DND-41 (cell line): ENCODE measurements at regions not wholly inside any gene's neighbourhood (a gene's known extent, or its start where the extent isn't known, plus 50 kb on each side); places are given as distances from the start of the nearest gene placed in this dataset.

Experiments used
- ATAC-seq: fragments of 200-7000 bp; cut with Tn5 transposase; 3 replicates; pipeline ENCODE4 v1.9.1; 2021; ENCODE audit warnings: low read depth; ENCODE audit not compliant: insufficient read depth
- DNase-seq: peaks from one replicate; pipeline ENCODE4 v3.0.0-alpha.2; 2020
- H2AFZ ChIP-seq: 2 replicates; pipeline ENCODE4 v1.6.0; 2012; ENCODE audit warnings: low read depth, low read length
- H3K27ac ChIP-seq: 2 replicates; pipeline ENCODE4 v1.5.1; 2012; ENCODE audit warnings: low read length, inconsistent platforms
- H3K27me3 ChIP-seq: fragments of 200-600 bp; sonication (generic); 2 replicates; pipeline ENCODE4 v1.6.0; 2012; ENCODE audit warnings: low read length, mild to moderate bottlenecking, inconsistent platforms; ENCODE audit not compliant: insufficient read depth, poor library complexity
- H3K36me3 ChIP-seq: 2 replicates; pipeline ENCODE4 v1.5.1; 2012; ENCODE audit warnings: low read length, inconsistent platforms; ENCODE audit not compliant: insufficient read depth
- H3K4me1 ChIP-seq: 2 replicates; pipeline ENCODE4 v1.5.1; 2012; ENCODE audit warnings: mild to moderate bottlenecking, low read length; ENCODE audit not compliant: insufficient read depth
- H3K4me2 ChIP-seq: 2 replicates; pipeline ENCODE4 v1.6.0; 2012; ENCODE audit warnings: mild to moderate bottlenecking, moderate library complexity, low read length, inconsistent platforms; ENCODE audit not compliant: insufficient read depth
- H3K4me3 ChIP-seq, 2 experiments: fragments of 200-600 bp in 1 of 2; shearing (Covaris generic) in 1 of 2; 2 replicates each; pipeline ENCODE4 v1.5.1; 2012 to 2016; ENCODE audit warnings: inconsistent platforms in 2 of 2, low read length in 2 of 2, mild to moderate bottlenecking in 2 of 2, low read depth in 1 of 2, moderate library complexity in 1 of 2
- H3K79me2 ChIP-seq: 2 replicates; pipeline ENCODE4 v1.6.0; 2012; ENCODE audit warnings: low read length, inconsistent platforms; ENCODE audit not compliant: insufficient read depth
- H3K9ac ChIP-seq: 2 replicates; pipeline ENCODE4 v1.6.0; 2012; ENCODE audit warnings: low read depth, mild to moderate bottlenecking, inconsistent platforms, low read length, moderate library complexity
- H3K9me3 ChIP-seq: 2 replicates; pipeline ENCODE4 v1.5.1; 2012; ENCODE audit warnings: low read length, moderate library complexity, mild to moderate bottlenecking, inconsistent platforms; ENCODE audit not compliant: insufficient read depth, severe bottlenecking
- H4K20me1 ChIP-seq: 2 replicates; pipeline ENCODE4 v1.6.0; 2012; ENCODE audit warnings: low read length; ENCODE audit not compliant: insufficient read depth
- CTCF ChIP-seq: IDR thresholded peaks from 2 replicates; pipeline ENCODE4 v1.5.1; 2012; ENCODE audit warnings: borderline replicate concordance, low read length, moderate library complexity, mild to moderate bottlenecking; ENCODE audit not compliant: poor library complexity, severe bottlenecking; ENCODE audit errors: extremely low read depth
- EZH2 ChIP-seq: IDR thresholded peaks from 3 replicates; pipeline ENCODE4 v1.6.1; 2012; ENCODE audit warnings: borderline replicate concordance, low read depth, mild to moderate bottlenecking, moderate library complexity, low read length, inconsistent platforms; ENCODE audit not compliant: severe bottlenecking

GRCh38 chr15:70491641-70492040 lies 271.7 kb downstream of the UACA start:
- DNase-seq = no peak
- no peak for TF ChIP-seq EZH2
- TF ChIP-seq CTCF = no peak
- ATAC-seq = no peak
- Histone ChIP-seq H3K27me3 (peaks cover 34% of the 10 kb centered on the region), H3K4me3 (no peak overlapping the region), H3K27ac (no peak overlapping the region), H3K36me3 (no peaks in the 10 kb centered on the region), H3K9me3 (no peaks in the 10 kb centered on the region), H3K4me1 (peaks cover 31% of the 10 kb centered on the region), H3K4me2 (peak overlapping the region; percentile 43; the same call in 1 of the 2 replicates), H3K9ac (no peak overlapping the region), H3K79me2 (no peaks in the 10 kb centered on the region), H4K20me1 (peaks cover 61% of the 10 kb centered on the region), H2AFZ (no peak overlapping the region)

- DNase-seq = peak; percentile 33
- ATAC-seq = no peak
- Histone ChIP-seq H3K9ac (no peak overlapping the region), H4K20me1 (peaks cover 62% of the 10 kb centered on the region), H2AFZ (no peak overlapping the region), H3K4me3 (no peak overlapping the region), H3K9me3 (no peaks in the 10 kb centered on the region), H3K27me3 (peaks cover 34% of the 10 kb centered on the region), H3K79me2 (no peaks in the 10 kb centered on the region), H3K4me1 (peaks cover 35% of the 10 kb centered on the region), H3K36me3 (no peaks in the 10 kb centered on the region), H3K27ac (no peak overlapping the region), H3K4me2 (peak overlapping the region; percentile 9; the same call in 1 of the 2 replicates)
- TF ChIP-seq EZH2 (no peak), CTCF (no peak)
Observed at GRCh38 chr15:70491201-70491621, 272.1 kb downstream of the UACA start.

GRCh38 chr15:70490838-70491155 lies 272.6 kb downstream of the UACA start:
- Histone ChIP-seq H3K4me2 (no peak overlapping the region), H3K4me1 (peaks cover 37% of the 10 kb centered on the region)
- no peak for ATAC-seq

More at GRCh38 chr15:70490838-70491155, 272.6 kb downstream of the UACA start:
- Histone ChIP-seq H3K36me3 (no peaks in the 10 kb centered on the region), H3K4me3 (no peak overlapping the region), H3K9me3 (no peaks in the 10 kb centered on the region), H3K27ac (no peak overlapping the region), H3K79me2 (no peaks in the 10 kb centered on the region), H3K27me3 (peaks cover 32% of the 10 kb centered on the region), H3K9ac (no peak overlapping the region), H4K20me1 (peaks cover 58% of the 10 kb centered on the region), H2AFZ (no peak overlapping the region)
- TF ChIP-seq EZH2 (no peak), CTCF (no peak)
- no peak for DNase-seq
